ENCODE measurements at regions not wholly inside any gene's neighbourhood (a gene's known extent, or its start where the extent isn't known, plus 50 kb on each side); places are given as distances from the start of the nearest gene placed in this dataset.

DNA sequence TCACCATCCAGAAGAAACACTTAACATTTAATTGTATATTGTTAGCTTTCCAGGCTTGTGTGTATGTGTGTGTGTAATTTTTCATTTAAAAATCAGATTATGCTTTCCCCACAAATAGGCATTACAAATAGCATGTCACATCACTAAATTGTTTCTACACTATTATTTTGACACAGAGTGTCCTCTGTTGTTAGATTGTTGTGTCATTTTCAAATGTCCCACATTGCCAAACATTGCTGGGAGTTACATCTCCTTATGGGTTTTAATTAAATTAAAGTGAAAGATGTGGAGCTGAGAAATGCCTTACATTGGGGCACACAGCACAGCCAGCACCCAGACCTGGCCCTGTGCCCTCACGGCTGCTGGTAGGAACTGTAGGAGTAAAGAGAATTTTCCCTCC is 295.6 kb downstream of the ZEB1 start:
- no peaks in the 10 kb centered on the region for H3K36me3 ChIP-seq (ENCODE audit: control insufficient read depth in 2 of 2, extremely low read depth in 1 of 2, insufficient read depth in 1 of 2, low read length in 1 of 2)
- Mint-ChIP-seq H3K36me3 (no peaks in the 10 kb centered on the region), H3K27me3 (peaks cover 21 to 31% of the 10 kb centered on the region in 2 donors), H3K27ac (no peak overlapping the region), H3K4me1 (no peaks in the 10 kb centered on the region), H3K9me3 (peaks cover 0 to 6% (median 0%) of the 10 kb centered on the region in 3 donors), H3K4me3 (no peak overlapping the region)
- ChIA-PET POLR2A (no interaction called here), CTCF (no interaction called here)
- H3K4me3 ChIP-seq (ENCODE audit: control insufficient read depth in 1 of 2, extremely low read depth in 1 of 2, low read length in 1 of 2), result no peak overlapping the region
- H3K27ac ChIP-seq (ENCODE audit: low read length), result no peak overlapping the region
- WGBS (ENCODE audit: insufficient coverage), result no CpG with 5 or more reads among the region's 1 CpG
- H3K27me3 ChIP-seq (replicated peaks in 1 of 2; ENCODE audit: control insufficient read depth in 2 of 2, extremely low read depth in 1 of 2, insufficient read depth in 2 of 2, low read length in 1 of 2), result peaks cover 0 to 13% of the 10 kb centered on the region in 2 experiments
- no peaks in the 10 kb centered on the region for H3K9me3 ChIP-seq
- ATAC-seq (replicated peaks in 1 of 4), result no peak
- no peaks in the 10 kb centered on the region for H3K4me1 ChIP-seq (ENCODE audit: control insufficient read depth in 1 of 2, extremely low read depth in 1 of 2, insufficient read depth in 2 of 2, low read length in 2 of 2)
- no peak for DNase-seq

DNA sequence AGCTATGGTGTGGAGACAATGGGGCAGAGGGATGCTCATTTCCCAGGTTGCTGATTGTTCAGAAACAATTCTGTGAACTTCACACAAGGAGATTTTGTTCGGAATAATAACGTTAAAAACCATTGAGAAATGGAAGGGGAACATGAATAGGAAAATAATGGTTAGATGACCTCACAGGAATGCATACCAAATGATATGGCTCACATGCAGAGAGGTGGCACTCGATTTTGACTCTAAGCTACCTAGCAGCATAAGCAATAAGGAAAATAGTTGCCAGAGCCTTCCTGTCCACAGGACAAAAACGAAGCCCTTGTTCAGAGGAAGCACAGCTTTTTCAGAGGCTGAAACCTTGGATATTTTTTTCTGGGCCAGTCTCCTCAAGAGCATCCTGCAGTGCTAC is 293.1 kb downstream of the ZEB1 start:
- H3K4me3 Mint-ChIP-seq, result no peak overlapping the region
- WGBS (ENCODE audit: insufficient coverage), result 67% methylated on average over 1 of the region's 4 CpGs
- peaks cover 0 to 6% (median 0%) of the 10 kb centered on the region in 3 donors for H3K9me3 Mint-ChIP-seq
- Histone ChIP-seq H3K9me3 (no peaks in the 10 kb centered on the region), H3K27ac (ENCODE audit: low read length) (no peak overlapping the region), H3K4me3 (ENCODE audit: control insufficient read depth in 1 of 2, extremely low read depth in 1 of 2, low read length in 1 of 2) (no peak overlapping the region), H3K4me1 (ENCODE audit: control insufficient read depth in 1 of 2, extremely low read depth in 1 of 2, insufficient read depth in 2 of 2, low read length in 2 of 2) (no peaks in the 10 kb centered on the region), H3K36me3 (ENCODE audit: control insufficient read depth in 2 of 2, extremely low read depth in 1 of 2, insufficient read depth in 1 of 2, low read length in 1 of 2) (no peaks in the 10 kb centered on the region), H3K27me3 (replicated peaks in 1 of 2; ENCODE audit: control insufficient read depth in 2 of 2, extremely low read depth in 1 of 2, insufficient read depth in 2 of 2, low read length in 1 of 2) (no peaks in the 10 kb centered on the region)
- no peak overlapping the region for H3K27ac Mint-ChIP-seq
- ATAC-seq (replicated peaks in 1 of 4) (no peak), DNase-seq (no peak)
- POLR2A ChIA-PET, result no interaction called here
- H3K36me3 Mint-ChIP-seq, result no peaks in the 10 kb centered on the region
- H3K4me1 Mint-ChIP-seq, result no peaks in the 10 kb centered on the region
- peaks cover 15 to 37% of the 10 kb centered on the region in 2 donors for H3K27me3 Mint-ChIP-seq
- CTCF ChIA-PET, result no interaction called here

DNA sequence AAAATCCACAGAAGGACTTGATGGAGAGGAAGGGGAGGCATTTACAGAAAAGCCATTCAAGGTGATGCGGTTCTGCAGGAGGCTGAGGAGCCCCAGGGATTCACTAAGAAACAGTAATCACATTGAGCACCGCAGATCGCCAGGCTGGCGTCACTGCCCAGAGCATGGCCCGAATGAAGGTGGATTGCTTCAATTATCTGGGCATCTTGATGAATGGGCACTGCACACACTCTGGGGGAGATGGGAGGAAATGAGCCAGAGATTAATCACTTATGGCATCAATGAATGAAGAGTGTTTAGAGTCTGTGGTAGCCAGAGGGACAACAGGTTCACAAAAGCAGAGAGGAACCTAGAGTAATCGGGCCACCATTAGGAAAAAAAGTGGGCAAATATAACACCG is 292.1 kb downstream of the ZEB1 start:
- Histone ChIP-seq H3K36me3 (ENCODE audit: control insufficient read depth in 2 of 2, extremely low read depth in 1 of 2, insufficient read depth in 1 of 2, low read length in 1 of 2) (no peaks in the 10 kb centered on the region), H3K9me3 (no peaks in the 10 kb centered on the region), H3K27me3 (replicated peaks in 1 of 2; ENCODE audit: control insufficient read depth in 2 of 2, extremely low read depth in 1 of 2, insufficient read depth in 2 of 2, low read length in 1 of 2) (no peaks in the 10 kb centered on the region), H3K27ac (ENCODE audit: low read length) (no peak overlapping the region), H3K4me1 (ENCODE audit: control insufficient read depth in 1 of 2, extremely low read depth in 1 of 2, insufficient read depth in 2 of 2, low read length in 2 of 2) (no peaks in the 10 kb centered on the region), H3K4me3 (ENCODE audit: control insufficient read depth in 1 of 2, extremely low read depth in 1 of 2, low read length in 1 of 2) (no peak overlapping the region)
- ChIA-PET POLR2A (no interaction called here), CTCF (no interaction called here)
- peaks cover 15 to 35% of the 10 kb centered on the region in 2 donors for H3K27me3 Mint-ChIP-seq
- WGBS (ENCODE audit: insufficient coverage), result 85% methylated on average over 5 of the region's 7 CpGs
- H3K4me1 Mint-ChIP-seq, result no peaks in the 10 kb centered on the region
- H3K4me3 Mint-ChIP-seq, result no peak overlapping the region
- H3K27ac Mint-ChIP-seq, result no peak overlapping the region
- H3K36me3 Mint-ChIP-seq, result no peaks in the 10 kb centered on the region
- DNase-seq (no peak), ATAC-seq (replicated peaks in 1 of 4) (no peak)
- H3K9me3 Mint-ChIP-seq, result peaks cover 0 to 6% (median 0%) of the 10 kb centered on the region in 3 donors

DNA sequence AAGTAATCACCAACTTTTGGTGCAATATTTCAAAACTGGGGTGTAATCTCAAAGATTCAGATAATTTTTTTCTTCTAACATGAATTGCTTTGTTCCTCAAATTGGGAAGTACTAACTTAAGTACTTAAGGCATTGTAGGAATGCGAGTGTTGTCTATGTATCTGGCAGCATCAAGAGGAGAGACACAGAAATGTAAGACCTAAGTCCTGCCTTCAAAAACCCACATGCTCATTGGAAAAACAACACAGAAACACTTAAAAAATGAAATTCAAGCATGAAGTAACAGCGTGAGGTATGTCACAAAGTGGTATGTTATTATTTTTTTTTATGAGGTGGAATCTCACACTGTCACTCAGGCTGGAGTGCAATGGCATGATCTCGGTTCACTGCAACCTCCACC is 288.5 kb downstream of the ZEB1 start:
- no peaks in the 10 kb centered on the region for H3K9me3 Mint-ChIP-seq
- no peak overlapping the region for H3K27ac ChIP-seq (ENCODE audit: low read length)
- DNase-seq (no peak), ATAC-seq (replicated peaks in 1 of 4) (no peak)
- H3K27me3 ChIP-seq (replicated peaks in 1 of 2; ENCODE audit: control insufficient read depth in 2 of 2, extremely low read depth in 1 of 2, insufficient read depth in 2 of 2, low read length in 1 of 2), result peaks cover 0 to 15% of the 10 kb centered on the region in 2 experiments
- peaks cover 7 to 21% of the 10 kb centered on the region in 2 donors for H3K27me3 Mint-ChIP-seq
- H3K9me3 ChIP-seq, result no peaks in the 10 kb centered on the region
- H3K4me1 Mint-ChIP-seq, result peaks cover 10 to 16% (median 15%) of the 10 kb centered on the region in 3 donors
- H3K4me1 ChIP-seq (ENCODE audit: control insufficient read depth in 1 of 2, extremely low read depth in 1 of 2, insufficient read depth in 2 of 2, low read length in 2 of 2), result peaks cover 0 to 18% of the 10 kb centered on the region in 2 experiments
- no peaks in the 10 kb centered on the region for H3K36me3 Mint-ChIP-seq
- CTCF ChIA-PET, result no interaction called here
- no peak overlapping the region for H3K4me3 ChIP-seq (ENCODE audit: control insufficient read depth in 1 of 2, extremely low read depth in 1 of 2, low read length in 1 of 2)
- H3K36me3 ChIP-seq (ENCODE audit: control insufficient read depth in 2 of 2, extremely low read depth in 1 of 2, insufficient read depth in 1 of 2, low read length in 1 of 2), result no peaks in the 10 kb centered on the region
- POLR2A ChIA-PET, result interaction anchor here in 1 of 2 donors (0.7 kb wide), 1 partner anchor 294 kb away, joined by 4 read pairs; no protein-coding TSS in a partner anchor
- H3K27ac Mint-ChIP-seq, result no peak overlapping the region
- WGBS (ENCODE audit: insufficient coverage), result no CpG with 5 or more reads among the region's 3 CpGs
- no peak overlapping the region for H3K4me3 Mint-ChIP-seq

DNA sequence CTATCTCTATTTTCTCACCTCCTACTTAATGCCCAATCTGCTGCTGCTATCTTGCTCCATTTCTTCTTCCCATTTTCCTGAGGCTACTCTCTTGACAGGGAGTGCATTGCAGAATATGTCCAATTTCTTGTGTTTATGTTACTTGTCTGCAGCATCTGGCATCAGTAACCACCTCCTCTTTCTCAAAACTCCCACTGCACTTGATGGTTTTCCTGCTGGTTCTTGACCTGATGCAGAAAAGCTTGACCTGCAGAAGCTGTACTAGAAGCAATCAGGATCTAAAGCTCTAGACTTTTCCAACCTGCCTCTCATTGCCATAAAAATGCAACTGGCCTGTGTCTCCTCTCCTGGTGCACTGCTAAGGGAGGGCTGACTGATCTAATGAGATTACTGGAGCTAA is 287.8 kb downstream of the ZEB1 start:
- peaks cover 10 to 16% (median 15%) of the 10 kb centered on the region in 3 donors for H3K4me1 Mint-ChIP-seq
- Histone ChIP-seq H3K36me3 (ENCODE audit: control insufficient read depth in 2 of 2, extremely low read depth in 1 of 2, insufficient read depth in 1 of 2, low read length in 1 of 2) (no peaks in the 10 kb centered on the region), H3K27me3 (replicated peaks in 1 of 2; ENCODE audit: control insufficient read depth in 2 of 2, extremely low read depth in 1 of 2, insufficient read depth in 2 of 2, low read length in 1 of 2) (peaks cover 0 to 15% of the 10 kb centered on the region in 2 experiments), H3K4me1 (ENCODE audit: control insufficient read depth in 1 of 2, extremely low read depth in 1 of 2, insufficient read depth in 2 of 2, low read length in 2 of 2) (peaks cover 0 to 18% of the 10 kb centered on the region in 2 experiments), H3K27ac (ENCODE audit: low read length) (no peak overlapping the region), H3K9me3 (no peaks in the 10 kb centered on the region), H3K4me3 (ENCODE audit: control insufficient read depth in 1 of 2, extremely low read depth in 1 of 2, low read length in 1 of 2) (no peak overlapping the region)
- H3K27me3 Mint-ChIP-seq, result peaks cover 5 to 17% of the 10 kb centered on the region in 2 donors
- H3K27ac Mint-ChIP-seq, result no peak overlapping the region
- H3K36me3 Mint-ChIP-seq, result no peaks in the 10 kb centered on the region
- ATAC-seq (replicated peaks in 1 of 4) (no peak), DNase-seq (no peak)
- POLR2A ChIA-PET, result no interaction called here
- H3K9me3 Mint-ChIP-seq, result no peaks in the 10 kb centered on the region
- no peak overlapping the region for H3K4me3 Mint-ChIP-seq
- CTCF ChIA-PET, result no interaction called here

DNA sequence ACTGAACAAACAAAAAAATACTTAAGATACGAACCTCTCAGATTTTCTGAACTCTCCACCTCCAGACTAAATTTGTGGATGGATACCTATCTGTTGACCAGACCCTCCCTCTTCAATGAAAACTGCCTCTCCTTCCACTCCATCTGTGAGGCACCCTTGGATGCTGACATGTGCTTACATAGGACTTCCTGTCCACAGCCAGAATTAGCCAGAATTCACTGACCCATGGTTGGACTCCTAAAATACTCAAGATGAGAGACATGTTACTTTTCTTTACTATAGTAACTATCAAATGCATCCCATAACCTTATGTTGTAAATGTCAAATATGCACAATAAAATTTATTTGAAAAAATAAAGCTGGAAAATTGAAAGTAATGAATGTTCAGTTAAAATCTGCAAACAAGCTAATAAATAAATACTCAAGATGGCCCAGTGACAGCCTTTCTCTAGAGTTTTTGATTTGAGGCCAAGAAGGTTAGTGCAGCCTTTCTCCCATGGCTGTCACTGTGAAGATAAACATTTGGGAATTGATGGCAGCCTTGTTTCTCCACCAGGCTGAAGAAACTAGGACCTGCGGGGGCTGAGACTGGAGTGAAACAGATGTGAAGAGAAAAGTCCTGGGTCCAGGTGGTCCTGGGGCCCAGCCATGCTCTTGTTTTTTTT is 287.0 kb downstream of the ZEB1 start:
- H3K27me3 Mint-ChIP-seq, result peaks cover 4 to 11% of the 10 kb centered on the region in 2 donors
- H3K4me1 Mint-ChIP-seq, result peaks cover 10 to 16% (median 15%) of the 10 kb centered on the region in 3 donors
- Histone ChIP-seq H3K9me3 (no peaks in the 10 kb centered on the region), H3K36me3 (ENCODE audit: control insufficient read depth in 2 of 2, extremely low read depth in 1 of 2, insufficient read depth in 1 of 2, low read length in 1 of 2) (no peaks in the 10 kb centered on the region), H3K4me3 (ENCODE audit: control insufficient read depth in 1 of 2, extremely low read depth in 1 of 2, low read length in 1 of 2) (no peak overlapping the region), H3K4me1 (ENCODE audit: control insufficient read depth in 1 of 2, extremely low read depth in 1 of 2, insufficient read depth in 2 of 2, low read length in 2 of 2) (peaks cover 0 to 18% of the 10 kb centered on the region in 2 experiments), H3K27ac (ENCODE audit: low read length) (no peak overlapping the region), H3K27me3 (replicated peaks in 1 of 2; ENCODE audit: control insufficient read depth in 2 of 2, extremely low read depth in 1 of 2, insufficient read depth in 2 of 2, low read length in 1 of 2) (peaks cover 0 to 15% of the 10 kb centered on the region in 2 experiments)
- CTCF ChIA-PET, result interaction anchor here in 1 of 2 donors (0.6 kb wide), 1 partner anchor 173 kb away, joined by 3 read pairs; no protein-coding TSS in a partner anchor
- POLR2A ChIA-PET, result no interaction called here
- ATAC-seq (replicated peaks in 1 of 4) (no peak), DNase-seq (no peak)
- H3K27ac Mint-ChIP-seq, result no peak overlapping the region
- H3K36me3 Mint-ChIP-seq, result no peaks in the 10 kb centered on the region
- WGBS (ENCODE audit: insufficient coverage), result 71% methylated on average over 1 of the region's 2 CpGs
- H3K9me3 Mint-ChIP-seq, result no peaks in the 10 kb centered on the region
- H3K4me3 Mint-ChIP-seq, result no peak overlapping the region
